Mucosa of rectum (tissue), 2 donors: ENCODE measurements at regions not wholly inside any gene's neighbourhood (a gene's known extent, or its start where the extent isn't known, plus 50 kb on each side); places are given as distances from the start of the nearest gene placed in this dataset.
"Not testable (repeated sequence)": the region's sequence is repeated elsewhere in the genome, so short reads cannot be mapped to it uniquely, and the experiment has no call there.

Experiments
- H3K27ac ChIP-seq, 2 donors: one replicate each; pipeline ENCODE4 v1.7.0; 2013; ENCODE audit warnings: inconsistent platforms in 2 of 2, low read depth in 2 of 2, low read length in 2 of 2
- H3K27me3 ChIP-seq, 2 donors: one replicate each; pipeline ENCODE4 v1.7.0; 2013; ENCODE audit warnings: low read length in 2 of 2; ENCODE audit not compliant: control insufficient read depth in 2 of 2, insufficient read depth in 2 of 2
- H3K36me3 ChIP-seq, 2 donors: one replicate each; pipeline ENCODE4 v1.7.0; 2013; ENCODE audit warnings: low read length in 2 of 2; ENCODE audit not compliant: control insufficient read depth in 2 of 2, insufficient read depth in 2 of 2
- H3K4me1 ChIP-seq, 2 donors: one replicate each; pipeline ENCODE4 v1.7.0; 2013; ENCODE audit warnings: low read length in 2 of 2, mild to moderate bottlenecking in 1 of 2; ENCODE audit not compliant: control insufficient read depth in 2 of 2, insufficient read depth in 2 of 2
- H3K4me3 ChIP-seq, 2 donors: one replicate each; pipeline ENCODE4 v1.7.0; 2013; ENCODE audit warnings: low read length in 2 of 2
- H3K9ac ChIP-seq, 2 donors: one replicate each; pipeline ENCODE4 v1.7.0; 2013; ENCODE audit warnings: low read length in 2 of 2, low read depth in 1 of 2, mild to moderate bottlenecking in 1 of 2
- H3K9me3 ChIP-seq, 2 donors: one replicate each; pipeline ENCODE4 v1.7.0; 2013; ENCODE audit warnings: low read length in 2 of 2; ENCODE audit not compliant: control insufficient read depth in 2 of 2
- donor health status: healthy.
- donor health status: Normal muscosa, but diverticular disease.

- Histone ChIP-seq H3K36me3 (no peaks in the 10 kb centered on the region), H3K9ac (no peak overlapping the region), H3K4me1 (no peaks in the 10 kb centered on the region), H3K27me3 (no peaks in the 10 kb centered on the region), H3K4me3 (no peak overlapping the region), H3K27ac (no peak overlapping the region), H3K9me3 (no peaks in the 10 kb centered on the region)
These were observed 111.0 kb upstream of the PZP start for GRCh38 chr12:9319044-9319841.

GRCh38 chr12:9313479-9313878, 105.3 kb upstream of the PZP start:
- H3K4me1 ChIP-seq, H3K9ac ChIP-seq, H3K27me3 ChIP-seq, H3K36me3 ChIP-seq, H3K9me3 ChIP-seq, H3K4me3 ChIP-seq: not testable (repeated sequence)
- peak overlapping the region in 1 of 2 donors; percentile 52 for H3K27ac ChIP-seq

GRCh38 chr12:9312406-9313392, 104.5 kb upstream of the PZP start:
- peak overlapping the region; percentile 38 to 52 for H3K27ac ChIP-seq
- not testable (repeated sequence) for H3K9me3 ChIP-seq, H3K36me3 ChIP-seq, H3K4me1 ChIP-seq, H3K9ac ChIP-seq, H3K4me3 ChIP-seq, H3K27me3 ChIP-seq

DNA sequence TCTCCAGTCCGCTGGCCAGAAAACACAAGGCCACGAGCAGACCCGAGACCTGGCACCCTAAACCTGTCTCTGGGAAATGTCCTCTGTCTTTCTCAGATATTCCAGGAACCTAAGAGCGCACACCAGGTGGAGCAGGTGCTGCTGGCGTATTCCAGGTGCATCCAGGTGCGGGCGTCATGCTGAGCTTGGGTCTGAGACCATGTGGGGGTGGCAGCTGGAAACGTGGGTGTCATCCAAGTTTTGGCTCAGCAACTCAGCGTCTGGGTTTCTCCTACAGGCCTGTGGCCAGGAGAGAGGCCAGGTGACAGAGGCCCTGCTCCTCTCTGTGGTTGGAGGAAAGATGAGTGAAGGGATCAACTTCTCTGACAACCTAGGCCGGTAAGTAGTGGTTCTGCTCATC, 103.3 kb upstream of the PZP start:
- H3K27me3 ChIP-seq, H3K4me1 ChIP-seq, H3K36me3 ChIP-seq, H3K9me3 ChIP-seq, H3K4me3 ChIP-seq, H3K9ac ChIP-seq, H3K27ac ChIP-seq: not testable (repeated sequence)

GRCh38 chr12:9310645-9311044, 102.5 kb upstream of the PZP start:
- H3K9ac ChIP-seq, H3K27ac ChIP-seq, H3K36me3 ChIP-seq, H3K4me3 ChIP-seq, H3K4me1 ChIP-seq, H3K9me3 ChIP-seq, H3K27me3 ChIP-seq: not testable (repeated sequence)

- not testable (repeated sequence) for H3K4me1 ChIP-seq, H3K9me3 ChIP-seq, H3K9ac ChIP-seq, H3K27me3 ChIP-seq, H3K27ac ChIP-seq, H3K4me3 ChIP-seq, H3K36me3 ChIP-seq
These were observed 101.6 kb upstream of the PZP start for GRCh38 chr12:9309749-9310148.

- H3K4me3 ChIP-seq, H3K27me3 ChIP-seq, H3K27ac ChIP-seq, H3K9ac ChIP-seq, H3K4me1 ChIP-seq, H3K36me3 ChIP-seq, H3K9me3 ChIP-seq: not testable (repeated sequence)
These were observed 100.5 kb upstream of the PZP start for GRCh38 chr12:9308745-9309144.

GRCh38 chr12:9308163-9308562, 100.0 kb upstream of the PZP start:
- not testable (repeated sequence) for H3K27me3 ChIP-seq, H3K4me3 ChIP-seq, H3K9me3 ChIP-seq, H3K27ac ChIP-seq, H3K36me3 ChIP-seq, H3K9ac ChIP-seq, H3K4me1 ChIP-seq

DNA sequence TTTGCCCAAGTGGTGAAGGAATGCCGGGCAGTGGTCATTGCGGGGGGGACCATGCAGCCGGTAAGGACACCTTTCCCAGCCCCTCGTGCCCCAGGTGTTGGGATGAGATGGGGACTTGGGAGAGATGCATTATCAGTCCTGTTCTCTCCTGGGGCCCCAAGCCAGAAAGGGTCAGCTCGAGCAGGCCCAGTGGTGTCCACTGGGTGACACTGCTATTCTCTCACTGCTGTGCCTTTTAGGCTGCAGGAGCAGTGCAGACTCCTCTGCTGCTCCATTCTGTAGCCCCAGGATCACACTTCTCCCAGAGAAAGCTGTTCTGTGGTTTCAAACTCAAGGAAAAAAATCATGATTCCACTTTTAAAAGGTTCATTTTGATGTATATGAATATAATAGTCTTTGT, 99.1 kb upstream of the PZP start:
- H3K4me3 ChIP-seq, H3K9ac ChIP-seq, H3K27ac ChIP-seq, H3K4me1 ChIP-seq, H3K9me3 ChIP-seq, H3K36me3 ChIP-seq, H3K27me3 ChIP-seq: not testable (repeated sequence)

DNA sequence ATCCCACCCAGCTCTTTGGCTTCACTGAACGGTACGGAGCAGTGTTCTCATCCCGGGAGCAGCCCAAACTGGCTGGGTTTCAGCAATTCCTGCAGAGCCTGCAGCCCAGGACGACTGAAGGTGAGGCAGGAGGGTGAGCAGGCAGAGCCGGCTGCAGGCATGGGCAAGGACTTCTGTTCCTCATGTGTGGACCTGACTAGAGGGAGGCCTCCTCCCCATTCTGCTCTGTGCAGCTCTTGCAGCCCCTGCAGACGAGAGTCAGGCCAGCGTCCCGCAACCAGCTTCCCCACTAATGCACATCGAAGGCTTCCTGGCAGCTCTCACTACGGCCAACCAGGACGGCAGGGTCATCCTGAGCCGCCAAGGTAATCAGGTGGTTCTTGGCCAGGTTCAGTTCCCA, 97.8 kb upstream of the PZP start:
- not testable (repeated sequence) for H3K4me1 ChIP-seq, H3K27ac ChIP-seq, H3K36me3 ChIP-seq, H3K27me3 ChIP-seq, H3K9ac ChIP-seq, H3K9me3 ChIP-seq, H3K4me3 ChIP-seq
